Fibroblast of lung (primary cell): ENCODE measurements at regions not wholly inside any gene's neighbourhood (a gene's known extent, or its start where the extent isn't known, plus 50 kb on each side); places are given as distances from the start of the nearest gene placed in this dataset.

Experiments
- DNase-seq, 2 donors: peaks; one replicate each; pipeline versions ENCODE4 v3.0.0 to v3.0.0-alpha.2; 2010; ENCODE audit warnings: low read depth in 2 of 2
- H2AFZ ChIP-seq: 2 replicates; pipeline ENCODE4 v1.5.1; 2012; ENCODE audit warnings: low read length, control low read depth, inconsistent platforms
- H3K27ac ChIP-seq: 2 replicates; pipeline ENCODE4 v1.5.1; 2011; ENCODE audit warnings: low read length, control low read depth; ENCODE audit not compliant: insufficient read depth
- H3K27me3 ChIP-seq: 2 replicates; pipeline ENCODE4 v1.5.1; 2011; ENCODE audit warnings: mild to moderate bottlenecking, low read length; ENCODE audit not compliant: control insufficient read depth, insufficient read depth
- H3K36me3 ChIP-seq: 2 replicates; pipeline ENCODE4 v1.5.1; 2011; ENCODE audit warnings: low read length; ENCODE audit not compliant: control insufficient read depth, insufficient read depth
- H3K4me1 ChIP-seq: 2 replicates; pipeline ENCODE4 v1.5.1; 2011; ENCODE audit warnings: low read length; ENCODE audit not compliant: control insufficient read depth, insufficient read depth; ENCODE audit errors: extremely low read depth
- H3K4me2 ChIP-seq: 2 replicates; pipeline ENCODE4 v1.5.1; 2011; ENCODE audit warnings: low read length, control low read depth; ENCODE audit not compliant: insufficient read depth; ENCODE audit errors: extremely low read depth
- H3K4me3 ChIP-seq, 4 experiments: fragments of 200-600 bp in 1 of 4; sonication (generic) in 1 of 4; replicated peaks in 1 of 4; 2 replicates each; pipeline ENCODE4 v1.5.1; 2011 to 2016; ENCODE audit warnings: low read length in 4 of 4, low read depth in 3 of 4, mild to moderate bottlenecking in 3 of 4, control low read depth in 2 of 4, inconsistent platforms in 1 of 4, mixed read lengths in 1 of 4; ENCODE audit not compliant: insufficient read depth in 1 of 4; ENCODE audit errors: control extremely low read depth in 1 of 4
- H3K79me2 ChIP-seq: 2 replicates; pipeline ENCODE4 v1.5.1; 2012; ENCODE audit warnings: mild to moderate bottlenecking, low read length, inconsistent platforms; ENCODE audit not compliant: control insufficient read depth, insufficient read depth
- H3K9ac ChIP-seq: 2 replicates; pipeline ENCODE4 v1.5.1; 2011; ENCODE audit warnings: mild to moderate bottlenecking, low read length, control low read depth; ENCODE audit not compliant: insufficient read depth
- H3K9me3 ChIP-seq: 2 replicates; pipeline ENCODE4 v1.5.1; 2012; ENCODE audit warnings: low read depth, low read length; ENCODE audit not compliant: control insufficient read depth, insufficient read depth
- H4K20me1 ChIP-seq: 2 replicates; pipeline ENCODE4 v1.5.1; 2011; ENCODE audit warnings: low read length; ENCODE audit not compliant: control insufficient read depth, insufficient read depth; ENCODE audit errors: extremely low read depth
- EZH2 ChIP-seq: IDR thresholded peaks from 2 replicates; pipeline ENCODE4 v1.5.1; 2012; ENCODE audit warnings: low read length, control low read depth, mild to moderate bottlenecking; ENCODE audit errors: missing control alignments
- TF ChIP-seq, protein P1 (sequence below), 2 donors: IDR thresholded peaks in 1 of 2; conservative IDR thresholded peaks in 1 of 2; 1 replicate in 1 of 2; 2 replicates in 1 of 2; pipeline ENCODE4 v1.5.1; 2011 to 2012; ENCODE audit warnings: low read length in 2 of 2, control low read depth in 1 of 2, inconsistent platforms in 1 of 2, low read depth in 1 of 2, mild to moderate bottlenecking in 1 of 2

DNA sequence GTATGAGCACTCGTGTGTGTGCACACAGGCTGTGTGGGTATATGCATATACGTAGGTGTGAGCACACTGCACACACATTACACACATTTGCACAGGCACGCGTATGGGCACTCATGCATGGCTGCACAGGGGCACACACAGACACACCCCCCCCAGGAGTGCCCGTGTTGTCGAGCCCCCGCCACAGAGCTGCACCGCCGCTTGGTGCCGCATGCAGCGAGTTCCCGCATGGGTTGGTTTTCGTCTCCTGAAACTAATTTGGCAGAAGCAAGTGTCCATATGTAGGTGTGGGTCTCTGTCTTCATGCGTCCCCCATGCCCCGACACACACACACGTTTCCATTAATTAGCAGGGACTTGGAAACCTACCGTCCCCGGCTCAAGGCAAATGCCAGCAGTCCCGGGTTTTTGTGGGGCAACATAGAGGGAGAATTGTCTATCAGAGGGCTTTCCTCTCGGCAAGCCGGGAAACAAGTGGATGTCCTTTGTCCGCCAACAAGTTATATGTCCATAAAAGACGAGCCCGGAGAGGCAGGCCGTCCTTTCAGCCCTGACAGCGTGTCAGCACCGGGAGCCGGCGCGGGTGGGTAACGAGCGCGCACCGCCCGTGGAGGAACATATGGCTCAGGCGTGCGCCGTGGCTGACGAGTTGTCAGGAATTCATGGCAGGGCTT, 1291.7 kb downstream of the BRD1 start:
- Histone ChIP-seq H3K79me2 (no peaks in the 10 kb centered on the region), H4K20me1 (no peaks in the 10 kb centered on the region), H3K4me3 (no peak overlapping the region), H3K36me3 (no peaks in the 10 kb centered on the region), H3K27me3 (no peaks in the 10 kb centered on the region), H3K9me3 (no peaks in the 10 kb centered on the region), H3K4me1 (no peaks in the 10 kb centered on the region), H2AFZ (no peak overlapping the region), H3K4me2 (no peak overlapping the region), H3K27ac (no peak overlapping the region), H3K9ac (no peak overlapping the region)
- no peak for DNase-seq
- TF ChIP-seq, protein P1, sequence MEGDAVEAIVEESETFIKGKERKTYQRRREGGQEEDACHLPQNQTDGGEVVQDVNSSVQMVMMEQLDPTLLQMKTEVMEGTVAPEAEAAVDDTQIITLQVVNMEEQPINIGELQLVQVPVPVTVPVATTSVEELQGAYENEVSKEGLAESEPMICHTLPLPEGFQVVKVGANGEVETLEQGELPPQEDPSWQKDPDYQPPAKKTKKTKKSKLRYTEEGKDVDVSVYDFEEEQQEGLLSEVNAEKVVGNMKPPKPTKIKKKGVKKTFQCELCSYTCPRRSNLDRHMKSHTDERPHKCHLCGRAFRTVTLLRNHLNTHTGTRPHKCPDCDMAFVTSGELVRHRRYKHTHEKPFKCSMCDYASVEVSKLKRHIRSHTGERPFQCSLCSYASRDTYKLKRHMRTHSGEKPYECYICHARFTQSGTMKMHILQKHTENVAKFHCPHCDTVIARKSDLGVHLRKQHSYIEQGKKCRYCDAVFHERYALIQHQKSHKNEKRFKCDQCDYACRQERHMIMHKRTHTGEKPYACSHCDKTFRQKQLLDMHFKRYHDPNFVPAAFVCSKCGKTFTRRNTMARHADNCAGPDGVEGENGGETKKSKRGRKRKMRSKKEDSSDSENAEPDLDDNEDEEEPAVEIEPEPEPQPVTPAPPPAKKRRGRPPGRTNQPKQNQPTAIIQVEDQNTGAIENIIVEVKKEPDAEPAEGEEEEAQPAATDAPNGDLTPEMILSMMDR (conservative IDR thresholded peaks at IDR 0.05 in 1 of 2, IDR thresholded peaks at IDR 0.05 in 1 of 2; ENCODE audit: low read depth in 1 of 2, low read length in 2 of 2), result no peak
- no peak for TF ChIP-seq EZH2

DNA sequence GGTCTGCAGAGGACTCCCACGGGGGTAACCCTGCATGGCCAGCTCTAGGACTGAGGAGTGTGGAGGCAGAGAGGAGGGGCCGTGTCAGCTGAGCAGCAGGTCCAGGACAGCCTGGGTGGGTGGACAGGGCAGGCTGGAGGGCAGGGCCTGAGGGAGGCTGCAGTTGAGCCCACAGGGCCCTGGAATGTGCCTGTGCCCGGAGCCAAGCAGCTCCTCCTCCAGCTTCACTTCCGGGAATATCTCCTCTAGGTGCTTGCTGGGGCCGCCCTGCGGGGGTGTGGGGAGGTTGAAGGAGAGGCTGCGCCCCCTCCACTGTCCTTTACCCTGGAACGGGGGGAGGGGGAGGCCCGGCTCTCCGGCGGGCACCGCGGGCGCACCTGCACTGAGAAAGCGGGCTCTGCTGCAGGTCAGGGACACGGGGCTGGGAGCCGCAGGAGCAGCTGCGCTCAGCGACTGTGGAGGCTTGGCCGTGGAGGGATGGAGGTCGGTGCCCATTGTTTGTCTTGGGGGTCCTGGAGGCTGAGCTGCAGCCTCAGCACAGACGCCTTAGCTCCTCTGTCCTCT, 1293.2 kb downstream of the BRD1 start:
- no peaks in the 10 kb centered on the region for H3K36me3 ChIP-seq
- no peak overlapping the region for H3K4me3 ChIP-seq
- no peak for TF ChIP-seq EZH2
- TF ChIP-seq, protein P1 (conservative IDR thresholded peaks at IDR 0.05 in 1 of 2, IDR thresholded peaks at IDR 0.05 in 1 of 2; ENCODE audit: low read depth in 1 of 2, low read length in 2 of 2), result no peak
- no peak overlapping the region for H3K27ac ChIP-seq
- H3K9me3 ChIP-seq, result no peaks in the 10 kb centered on the region
- H2AFZ ChIP-seq, result no peak overlapping the region
- no peaks in the 10 kb centered on the region for H3K4me1 ChIP-seq
- H3K4me2 ChIP-seq, result no peak overlapping the region
- no peaks in the 10 kb centered on the region for H3K27me3 ChIP-seq
- no peaks in the 10 kb centered on the region for H4K20me1 ChIP-seq
- no peak for DNase-seq
- H3K9ac ChIP-seq, result no peak overlapping the region
- H3K79me2 ChIP-seq, result no peaks in the 10 kb centered on the region

DNA sequence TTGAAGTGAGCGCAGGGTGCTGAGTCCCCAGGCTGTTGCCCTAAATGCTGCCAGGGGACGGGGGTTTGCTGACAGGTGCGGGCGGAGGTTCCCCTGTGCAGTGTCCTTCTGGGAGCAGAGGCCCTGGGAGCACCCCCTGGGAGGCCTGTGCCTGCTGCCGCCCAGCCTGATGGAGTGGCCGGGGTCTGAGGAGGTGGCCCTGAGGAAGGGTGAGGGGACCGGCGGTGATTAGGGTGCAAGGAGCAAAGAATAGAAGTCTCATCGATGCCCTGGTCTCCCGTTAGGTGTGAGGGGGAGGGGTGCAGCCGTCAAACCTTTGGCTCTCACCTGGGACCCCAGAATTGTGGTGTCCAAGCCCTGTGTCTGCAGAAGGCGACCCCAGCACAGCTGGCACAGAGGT, 1294.7 kb downstream of the BRD1 start:
- TF ChIP-seq EZH2, result no peak
- TF ChIP-seq, protein P1 (conservative IDR thresholded peaks at IDR 0.05 in 1 of 2, IDR thresholded peaks at IDR 0.05 in 1 of 2; ENCODE audit: low read depth in 1 of 2, low read length in 2 of 2), result no peak
- no peaks in the 10 kb centered on the region for H3K36me3 ChIP-seq
- no peak overlapping the region for H3K4me2 ChIP-seq
- H3K27ac ChIP-seq, result no peak overlapping the region
- H3K9ac ChIP-seq, result no peak overlapping the region
- no peaks in the 10 kb centered on the region for H3K4me1 ChIP-seq
- no peak overlapping the region for H3K4me3 ChIP-seq
- H3K9me3 ChIP-seq, result no peaks in the 10 kb centered on the region
- no peaks in the 10 kb centered on the region for H3K79me2 ChIP-seq
- no peak overlapping the region for H2AFZ ChIP-seq
- no peaks in the 10 kb centered on the region for H3K27me3 ChIP-seq
- H4K20me1 ChIP-seq, result no peaks in the 10 kb centered on the region
- no peak for DNase-seq
